ENCODE measurements at regions not wholly inside any gene's neighbourhood (a gene's known extent, or its start where the extent isn't known, plus 50 kb on each side); places are given as distances from the start of the nearest gene placed in this dataset.

GRCh38 chr10:118930614-118931013, 98.9 kb upstream of the NANOS1 start:
- Histone ChIP-seq H4K20me1 (replicated peaks in 1 of 2; ENCODE audit: control insufficient read depth in 1 of 2, insufficient read depth in 2 of 2, low read length in 2 of 2) (no peaks in the 10 kb centered on the region), H2BK12ac (ENCODE audit: low read depth, low read length) (no peak overlapping the region), H3K79me1 (ENCODE audit: low read depth, low read length) (no peaks in the 10 kb centered on the region), H4K8ac (ENCODE audit: extremely low read depth, insufficient read depth, low read length) (no peak overlapping the region), H2AFZ (ENCODE audit: low read length) (no peak overlapping the region), H2BK20ac (ENCODE audit: low read length) (no peak overlapping the region), H3K4me1 (replicated peaks in 1 of 4; ENCODE audit: control insufficient read depth in 3 of 4, insufficient read depth in 4 of 4, low read length in 3 of 4) (no peaks in the 10 kb centered on the region), H3K4me3 (ENCODE audit: extremely low read depth in 1 of 4, insufficient read depth in 2 of 4, low read depth in 3 of 4, low read length in 4 of 4) (no peak overlapping the region), H3K36me3 (ENCODE audit: control insufficient read depth in 2 of 4, insufficient read depth in 4 of 4, low read length in 3 of 4) (no peaks in the 10 kb centered on the region), H3K4ac (replicated peaks; ENCODE audit: insufficient read length, low read depth, low read length) (no peak overlapping the region), H3K27ac (ENCODE audit: low read depth, low read length) (no peak overlapping the region), H3K9me3 (ENCODE audit: insufficient read depth in 2 of 2, low read depth in 1 of 2, low read length in 1 of 2) (no peaks in the 10 kb centered on the region; a peak in 1 of 4 replicates), H3K56ac (replicated peaks; ENCODE audit: insufficient read length, low read depth, low read length) (no peak overlapping the region), H3K23ac (ENCODE audit: insufficient read length) (no peak overlapping the region), H3K18ac (ENCODE audit: extremely low read depth, low read length) (no peak overlapping the region), H2AK5ac (ENCODE audit: low read depth, low read length) (no peak overlapping the region), H3K4me2 (ENCODE audit: insufficient read depth in 1 of 2, low read depth in 2 of 2, low read length in 2 of 2) (no peak overlapping the region), H4K91ac (replicated peaks; ENCODE audit: insufficient read length, low read length) (no peak overlapping the region), H3K27me3 (replicated peaks in 1 of 4; ENCODE audit: control insufficient read depth in 3 of 4, extremely low read depth in 1 of 4, insufficient read depth in 3 of 4, low read length in 3 of 4) (no peaks in the 10 kb centered on the region), H3K23me2 (ENCODE audit: low read depth, low read length) (no peaks in the 10 kb centered on the region), H3K9ac (replicated peaks in 1 of 4; ENCODE audit: extremely low read depth in 1 of 4, low read depth in 3 of 4, low read length in 3 of 4) (no peak overlapping the region), H2BK15ac (ENCODE audit: low read length) (no peak overlapping the region), H2BK5ac (ENCODE audit: low read depth, low read length) (no peak overlapping the region), H2BK120ac (replicated peaks; ENCODE audit: low read depth, low read length) (no peak overlapping the region), H4K5ac (ENCODE audit: insufficient read length, low read depth, low read length) (no peak overlapping the region), H3K14ac (ENCODE audit: insufficient read length) (no peak overlapping the region), H3K79me2 (ENCODE audit: control insufficient read depth in 1 of 2, insufficient read depth in 2 of 2, low read length in 2 of 2) (no peaks in the 10 kb centered on the region)
- ChIA-PET POLR2A (ENCODE audit: partially characterized antibody) (no interaction called here), CTCF (ENCODE audit: partially characterized antibody) (no interaction called here)
- no peak for FAIRE-seq
- TF ChIP-seq SP2 (IDR thresholded peaks at IDR 0.05; ENCODE audit: low read length) = no peak
- no peak for TF ChIP-seq CEBPB (IDR thresholded peaks at IDR 0.05; ENCODE audit: low read depth, low read length)
- no peak for TF ChIP-seq CHD1 (IDR thresholded peaks at IDR 0.05; ENCODE audit: low read depth, low read length)
- 75% methylated on average over 1 of the region's 1 CpG; no CpG with 5 or more reads in 1 of the 2 experiments for WGBS, 2 experiments (ENCODE audit: extremely low coverage in 1 of 2, insufficient coverage in 1 of 2, insufficient read length in 1 of 2, insufficient replicate concordance in 2 of 2, low coverage in 1 of 2, low lambda C conversion rate in 2 of 2, missing lambda C conversion rate in 1 of 2)
- DNase-seq (ENCODE audit: low read depth in 1 of 2, low spot score in 2 of 2) = no peak

All from H1 (cell line).